T-helper 2 cell treated with Interferon-gamma antibody and Interleukin-4, amounts not matched to agents 5 μg/mL and 100 μg/mL, for 36 hours (primary cell): ENCODE measurements at regions not wholly inside any gene's neighbourhood (a gene's known extent, or its start where the extent isn't known, plus 50 kb on each side); places are given as distances from the start of the nearest gene placed in this dataset.
A peak's percentile ranks its signal among the peaks of the same experiment; 100 is the strongest.

Experiments used
- DNase-seq: peaks from one replicate; pipeline ENCODE4 v3.0.0; 2021; ENCODE audit warnings: low spot score
- H3K27ac Mint-ChIP-seq: one replicate; pipeline ENCODE4 v1.8.0; 2021; ENCODE audit warnings: mild to moderate bottlenecking, mixed read lengths
- H3K27me3 Mint-ChIP-seq: one replicate; pipeline ENCODE4 v1.8.0; 2021; ENCODE audit warnings: low read depth, mixed read lengths
- H3K36me3 Mint-ChIP-seq: one replicate; pipeline ENCODE4 v1.8.0; 2021; ENCODE audit warnings: low read depth, mixed read lengths
- H3K4me1 Mint-ChIP-seq: one replicate; pipeline ENCODE4 v1.8.0; 2021; ENCODE audit warnings: low read depth, mixed read lengths
- H3K4me3 Mint-ChIP-seq: one replicate; pipeline ENCODE4 v1.8.0; 2022; ENCODE audit warnings: mild to moderate bottlenecking, moderate library complexity, mixed read lengths
- H3K9me3 Mint-ChIP-seq: one replicate; pipeline ENCODE4 v1.8.0; 2021; ENCODE audit warnings: mixed read lengths

- DNase-seq: no peak
- Mint-ChIP-seq H3K9me3 (no peaks in the 10 kb centered on the region), H3K4me3 (no peak overlapping the region), H3K4me1 (no peaks in the 10 kb centered on the region), H3K36me3 (no peaks in the 10 kb centered on the region), H3K27ac (no peak overlapping the region), H3K27me3 (peaks cover 2% of the 10 kb centered on the region)
These were observed 252.8 kb upstream of the APCDD1 start for GRCh38 chr18:10201659-10202058.

GRCh38 chr18:10202845-10203321 lies 251.6 kb upstream of the APCDD1 start:
- no peaks in the 10 kb centered on the region for H3K4me1 Mint-ChIP-seq
- no peak for DNase-seq
- no peaks in the 10 kb centered on the region for H3K36me3 Mint-ChIP-seq
- H3K4me3 Mint-ChIP-seq: no peak overlapping the region
- peaks cover 10% of the 10 kb centered on the region for H3K27me3 Mint-ChIP-seq
- no peak overlapping the region for H3K27ac Mint-ChIP-seq
- no peaks in the 10 kb centered on the region for H3K9me3 Mint-ChIP-seq

GRCh38 chr18:10205151-10205550 lies 249.3 kb upstream of the APCDD1 start:
- H3K27me3 Mint-ChIP-seq: peaks cover 10% of the 10 kb centered on the region
- peaks cover 5% of the 10 kb centered on the region for H3K9me3 Mint-ChIP-seq
- no peaks in the 10 kb centered on the region for H3K36me3 Mint-ChIP-seq
- no peaks in the 10 kb centered on the region for H3K4me1 Mint-ChIP-seq
- no peak for DNase-seq
- no peak overlapping the region for H3K4me3 Mint-ChIP-seq
- no peak overlapping the region for H3K27ac Mint-ChIP-seq

DNA sequence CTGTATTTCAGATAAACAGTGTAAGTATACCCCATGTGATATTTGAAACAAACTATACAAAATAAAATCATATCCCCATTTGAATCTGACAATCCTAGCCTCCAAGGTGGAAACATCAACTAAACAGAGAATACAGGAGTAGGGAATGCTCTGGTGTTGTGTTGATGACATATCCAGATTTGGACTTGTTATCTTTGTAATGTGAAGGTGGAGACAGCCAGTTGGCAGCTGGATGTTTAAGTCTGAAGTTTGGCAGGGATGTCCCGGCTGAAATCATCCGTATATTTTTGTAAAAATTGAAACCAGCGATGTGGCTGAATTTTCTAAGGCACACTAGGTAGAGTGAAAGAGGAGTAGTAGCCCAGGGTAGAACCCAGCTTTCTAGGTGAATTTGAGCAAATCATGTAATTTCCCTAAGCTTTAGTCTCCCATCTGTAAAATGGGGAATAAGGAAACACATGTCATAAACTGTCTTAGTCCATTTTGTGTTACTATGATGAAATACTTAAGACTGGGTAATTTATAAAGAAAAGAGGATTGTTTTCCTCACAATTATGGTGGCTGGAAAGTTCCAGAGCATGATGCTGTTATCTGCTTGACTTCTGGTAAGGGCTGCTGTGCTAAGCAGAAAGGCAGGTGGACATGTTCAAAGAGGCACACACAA lies 246.6 kb upstream of the APCDD1 start:
- Mint-ChIP-seq H3K4me1 (peaks cover 3% of the 10 kb centered on the region), H3K4me3 (no peak overlapping the region), H3K27ac (no peak overlapping the region), H3K9me3 (peaks cover 5% of the 10 kb centered on the region), H3K27me3 (peaks cover 12% of the 10 kb centered on the region), H3K36me3 (no peaks in the 10 kb centered on the region)
- no peak for DNase-seq

GRCh38 chr18:10209302-10209701 lies 245.1 kb upstream of the APCDD1 start:
- H3K27ac Mint-ChIP-seq: no peak overlapping the region
- DNase-seq: no peak
- no peak overlapping the region for H3K4me3 Mint-ChIP-seq
- H3K9me3 Mint-ChIP-seq: peaks cover 5% of the 10 kb centered on the region
- H3K36me3 Mint-ChIP-seq: no peaks in the 10 kb centered on the region
- H3K27me3 Mint-ChIP-seq: peaks cover 12% of the 10 kb centered on the region
- peaks cover 12% of the 10 kb centered on the region for H3K4me1 Mint-ChIP-seq

GRCh38 chr18:10210057-10210633 lies 244.3 kb upstream of the APCDD1 start:
- no peak for DNase-seq
- peaks cover 17% of the 10 kb centered on the region for H3K4me1 Mint-ChIP-seq
- peaks cover 12% of the 10 kb centered on the region for H3K27me3 Mint-ChIP-seq
- peaks cover 5% of the 10 kb centered on the region for H3K9me3 Mint-ChIP-seq
- H3K4me3 Mint-ChIP-seq: no peak overlapping the region
- H3K27ac Mint-ChIP-seq: no peak overlapping the region
- H3K36me3 Mint-ChIP-seq: no peaks in the 10 kb centered on the region

DNA sequence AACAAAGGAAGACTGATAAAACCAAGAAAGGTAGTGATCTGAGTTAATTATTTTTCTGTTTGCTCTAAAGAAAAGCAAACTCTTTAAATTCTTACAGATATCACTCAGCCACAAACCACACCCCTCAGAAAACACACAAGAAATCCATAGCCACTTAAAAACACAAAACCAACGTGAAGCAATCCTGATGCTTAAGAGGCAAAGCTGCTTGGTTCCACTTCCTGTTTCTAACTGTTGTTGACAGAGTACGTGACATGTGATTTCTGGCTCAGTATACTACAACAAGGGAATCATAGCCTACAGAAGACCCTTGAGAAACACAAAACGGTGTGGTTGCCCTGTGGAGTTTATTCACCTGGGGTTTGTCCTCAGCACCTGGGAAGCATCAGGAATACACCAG lies 240.9 kb upstream of the APCDD1 start:
- peaks cover 20% of the 10 kb centered on the region for H3K4me1 Mint-ChIP-seq
- peak; percentile 7 for DNase-seq
- H3K36me3 Mint-ChIP-seq: no peaks in the 10 kb centered on the region
- no peak overlapping the region for H3K4me3 Mint-ChIP-seq
- H3K27me3 Mint-ChIP-seq: peaks cover 6% of the 10 kb centered on the region
- peaks cover 10% of the 10 kb centered on the region for H3K9me3 Mint-ChIP-seq
- peak overlapping the region; percentile 38 for H3K27ac Mint-ChIP-seq

GRCh38 chr18:10215446-10215845 lies 239.0 kb upstream of the APCDD1 start:
- Mint-ChIP-seq H3K27ac (no peak overlapping the region), H3K27me3 (peaks cover 9% of the 10 kb centered on the region), H3K36me3 (no peaks in the 10 kb centered on the region), H3K4me3 (no peak overlapping the region), H3K9me3 (peaks cover 4% of the 10 kb centered on the region), H3K4me1 (peaks cover 20% of the 10 kb centered on the region)
- DNase-seq: no peak

GRCh38 chr18:10216791-10217190 lies 237.6 kb upstream of the APCDD1 start:
- no peak for DNase-seq
- no peak overlapping the region for H3K27ac Mint-ChIP-seq
- peaks cover 20% of the 10 kb centered on the region for H3K4me1 Mint-ChIP-seq
- peaks cover 9% of the 10 kb centered on the region for H3K9me3 Mint-ChIP-seq
- H3K27me3 Mint-ChIP-seq: peaks cover 5% of the 10 kb centered on the region
- H3K36me3 Mint-ChIP-seq: no peaks in the 10 kb centered on the region
- H3K4me3 Mint-ChIP-seq: no peak overlapping the region

DNA sequence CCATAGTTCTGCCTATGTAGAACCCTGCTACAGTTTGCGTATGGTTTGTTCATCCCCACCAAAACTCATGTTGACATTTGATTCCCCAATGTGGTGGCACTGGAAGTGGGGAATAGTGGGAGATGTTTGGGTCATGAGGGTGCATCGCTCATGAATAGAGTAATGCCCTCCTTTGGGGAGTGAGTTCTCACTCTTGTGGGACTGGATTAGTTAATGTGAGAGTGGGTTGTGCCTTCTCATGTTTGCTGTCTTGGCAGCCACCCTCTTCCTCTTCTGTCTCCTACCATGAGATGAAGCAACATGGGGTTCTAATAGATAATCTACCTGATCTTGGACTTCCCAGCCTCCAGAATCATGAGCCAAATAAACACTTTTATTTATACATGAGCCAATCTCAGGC lies 237.2 kb upstream of the APCDD1 start:
- Mint-ChIP-seq H3K27ac (no peak overlapping the region), H3K4me1 (peaks cover 20% of the 10 kb centered on the region), H3K36me3 (no peaks in the 10 kb centered on the region)

DNA sequence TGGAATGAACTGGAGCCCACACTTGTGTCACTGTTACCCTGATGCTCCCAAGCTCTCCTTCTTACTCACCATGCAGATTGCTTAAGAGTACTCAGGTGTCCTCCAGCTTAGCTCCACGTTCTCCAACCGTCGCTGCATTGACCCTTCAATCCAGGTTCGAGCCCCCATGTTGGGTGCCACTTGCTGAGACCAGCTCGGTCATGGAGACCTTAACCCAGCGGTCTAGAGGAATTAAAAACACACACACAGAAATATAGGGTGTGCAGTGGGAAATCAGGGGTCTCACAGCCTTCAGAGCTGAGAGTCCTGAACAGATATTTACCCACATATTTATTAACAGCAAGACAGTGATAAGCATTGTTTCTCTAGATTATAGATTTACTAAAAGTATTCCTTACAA lies 229.1 kb upstream of the APCDD1 start:
- no peak overlapping the region for H3K4me3 Mint-ChIP-seq
- H3K27me3 Mint-ChIP-seq: no peaks in the 10 kb centered on the region
- peaks cover 9% of the 10 kb centered on the region for H3K9me3 Mint-ChIP-seq
- no peaks in the 10 kb centered on the region for H3K4me1 Mint-ChIP-seq
- no peak for DNase-seq
- H3K36me3 Mint-ChIP-seq: no peaks in the 10 kb centered on the region
- no peak overlapping the region for H3K27ac Mint-ChIP-seq

More for the DNA sequence above, 237.2 kb upstream of the APCDD1 start:
- DNase-seq: no peak
- peaks cover 9% of the 10 kb centered on the region for H3K9me3 Mint-ChIP-seq
- H3K4me3 Mint-ChIP-seq: no peak overlapping the region
- peaks cover 5% of the 10 kb centered on the region for H3K27me3 Mint-ChIP-seq

DNA sequence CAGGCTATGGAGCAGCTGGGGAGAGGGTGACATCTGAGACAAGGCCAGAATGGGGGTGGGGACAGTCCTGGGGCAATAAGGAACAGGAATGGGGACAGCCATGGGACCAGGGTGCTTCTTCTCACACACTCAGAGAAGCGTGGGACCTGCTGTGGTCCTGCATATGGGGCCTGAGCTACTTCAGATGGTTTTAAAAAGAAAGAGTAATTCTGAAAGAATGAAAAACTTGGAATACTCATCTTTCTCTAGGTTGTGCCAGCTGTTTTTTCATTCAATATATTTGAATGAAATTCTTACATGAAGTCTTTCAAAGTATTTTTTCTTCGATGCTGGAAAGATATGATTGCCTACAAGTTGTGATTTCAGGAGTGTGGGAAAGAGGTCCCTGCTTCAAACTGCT lies 227.5 kb upstream of the APCDD1 start:
- Mint-ChIP-seq H3K27ac (no peak overlapping the region), H3K36me3 (no peaks in the 10 kb centered on the region), H3K4me1 (no peaks in the 10 kb centered on the region), H3K27me3 (no peaks in the 10 kb centered on the region), H3K9me3 (peaks cover 10% of the 10 kb centered on the region), H3K4me3 (no peak overlapping the region)
- DNase-seq: no peak

DNA sequence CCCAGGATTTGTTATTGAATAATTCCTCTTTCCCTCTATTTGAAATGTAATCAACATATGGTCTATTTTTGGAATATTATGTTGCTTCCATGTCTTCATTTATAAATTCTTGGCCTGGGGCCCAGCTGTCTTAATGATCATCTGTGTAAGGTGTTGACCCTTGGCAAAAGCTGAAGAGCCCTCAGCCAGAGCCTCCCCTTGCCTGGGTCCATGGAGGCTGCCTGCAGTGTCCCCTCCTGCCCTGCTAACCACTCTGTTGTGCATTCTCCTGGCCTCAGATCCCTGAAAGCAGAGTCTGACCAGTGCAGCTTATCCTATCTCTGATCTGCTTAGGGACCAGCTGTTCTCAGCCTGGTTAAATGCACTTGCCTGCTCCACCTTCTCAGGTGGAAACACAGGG lies 226.1 kb upstream of the APCDD1 start:
- H3K9me3 Mint-ChIP-seq: peaks cover 10% of the 10 kb centered on the region
- no peak overlapping the region for H3K4me3 Mint-ChIP-seq
- H3K36me3 Mint-ChIP-seq: no peaks in the 10 kb centered on the region
- DNase-seq: no peak
- no peaks in the 10 kb centered on the region for H3K4me1 Mint-ChIP-seq
- H3K27ac Mint-ChIP-seq: no peak overlapping the region
- no peaks in the 10 kb centered on the region for H3K27me3 Mint-ChIP-seq

DNA sequence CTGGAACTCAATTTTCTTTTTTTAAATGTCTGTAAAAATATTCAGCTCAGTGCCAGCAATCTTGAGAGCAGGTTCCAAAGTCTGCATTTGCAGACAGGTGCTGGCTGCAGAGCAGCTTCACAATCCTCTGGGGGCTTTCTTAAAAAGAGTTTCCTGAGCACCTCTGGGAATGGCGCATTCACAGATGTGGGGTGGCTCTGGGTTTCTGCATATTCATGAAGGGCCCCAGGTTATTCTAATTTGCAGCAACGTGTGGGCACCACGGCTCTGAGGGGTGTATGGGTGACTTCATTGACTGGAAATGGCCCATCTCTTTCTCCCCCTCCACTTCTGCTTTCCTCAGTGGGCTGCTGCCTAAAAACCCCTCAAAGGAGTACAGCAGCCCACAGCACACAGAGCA lies 225.0 kb upstream of the APCDD1 start:
- no peak for DNase-seq

GRCh38 chr18:10230072-10230471 lies 224.4 kb upstream of the APCDD1 start:
- no peaks in the 10 kb centered on the region for H3K4me1 Mint-ChIP-seq
- DNase-seq: no peak
- peaks cover 9% of the 10 kb centered on the region for H3K9me3 Mint-ChIP-seq

More for the DNA sequence above, 225.0 kb upstream of the APCDD1 start:
- H3K36me3 Mint-ChIP-seq: no peaks in the 10 kb centered on the region
- no peak overlapping the region for H3K4me3 Mint-ChIP-seq
- no peak overlapping the region for H3K27ac Mint-ChIP-seq
- no peaks in the 10 kb centered on the region for H3K27me3 Mint-ChIP-seq
- H3K9me3 Mint-ChIP-seq: peaks cover 10% of the 10 kb centered on the region
- H3K4me1 Mint-ChIP-seq: no peaks in the 10 kb centered on the region

More at GRCh38 chr18:10230072-10230471, 224.4 kb upstream of the APCDD1 start:
- Mint-ChIP-seq H3K4me3 (no peak overlapping the region), H3K36me3 (no peaks in the 10 kb centered on the region), H3K27ac (no peak overlapping the region), H3K27me3 (no peaks in the 10 kb centered on the region)
